Lung (tissue), 11 donors: ENCODE measurements at regions not wholly inside any gene's neighbourhood (a gene's known extent, or its start where the extent isn't known, plus 50 kb on each side); places are given as distances from the start of the nearest gene placed in this dataset.

Source experiments
- ATAC-seq: fragments of 200-7000 bp; cut with Tn5 transposase; one replicate; pipeline ENCODE4 v1.9.1; 2020; ENCODE audit warnings: moderate number of reproducible peaks; ENCODE audit not compliant: insufficient read depth, low FRiP score
- DNase-seq, 3 donors: peaks; one replicate each; pipeline ENCODE4 v3.0.0-alpha.2; 2013 to 2017
- H3K27ac ChIP-seq, 2 donors: one replicate each; pipeline ENCODE4 v1.5.1; 2013; ENCODE audit warnings: mild to moderate bottlenecking in 2 of 2, moderate library complexity in 2 of 2, control low read depth in 1 of 2, inconsistent platforms in 1 of 2, low read depth in 1 of 2, low read length in 1 of 2
- H3K27me3 ChIP-seq, 3 donors: one replicate each; pipeline ENCODE4 v1.5.1; 2013; ENCODE audit warnings: low read length in 2 of 3; ENCODE audit not compliant: control insufficient read depth in 3 of 3, insufficient read depth in 3 of 3
- H3K36me3 ChIP-seq, 4 donors: one replicate each; pipeline ENCODE4 v1.5.1; 2013; ENCODE audit warnings: low read length in 4 of 4, mild to moderate bottlenecking in 1 of 4, moderate library complexity in 1 of 4; ENCODE audit not compliant: control insufficient read depth in 4 of 4, insufficient read depth in 4 of 4
- H3K4me1 ChIP-seq, 5 donors: one replicate each; pipeline ENCODE4 v1.5.1; 2013; ENCODE audit warnings: low read length in 5 of 5, mild to moderate bottlenecking in 2 of 5, moderate library complexity in 1 of 5; ENCODE audit not compliant: control insufficient read depth in 5 of 5, insufficient read depth in 5 of 5
- H3K4me3 ChIP-seq: one replicate; pipeline ENCODE4 v1.5.1; 2013; ENCODE audit warnings: mild to moderate bottlenecking, control low read depth, moderate library complexity
- H3K9ac ChIP-seq, 2 donors: one replicate each; pipeline ENCODE4 v1.5.1; 2013; ENCODE audit warnings: low read length in 2 of 2, control low read depth in 1 of 2; ENCODE audit not compliant: insufficient read depth in 1 of 2
- H3K9me3 ChIP-seq, 4 donors: one replicate each; pipeline ENCODE4 v1.5.1; 2013; ENCODE audit warnings: low read length in 3 of 4, mild to moderate bottlenecking in 1 of 4, moderate library complexity in 1 of 4; ENCODE audit not compliant: control insufficient read depth in 4 of 4, insufficient read depth in 3 of 4
- WGBS, 2 donors: extraction: QIAGEN DNeasy Blood & Tissue Kit; methylation state at CpG; one replicate each; pipeline ENCODE4 v1.1.7; 2013; 5-methylcytosine and 5-hydroxymethylcytosine counted together
- TF ChIP-seq, protein P1 (sequence below): IDR thresholded peaks from 2 replicates; pipeline ENCODE4 v1.5.1; 2012; ENCODE audit warnings: mild to moderate bottlenecking; ENCODE audit errors: control extremely low read depth, extremely low read depth
- donor health status: control.
- donor health status: control.
- donor health status: Bipolar disorder and iron deficiency.
- donor health status: healthy.
- donor health status: DM: yes; HTN: yes; CAD: no.

DNA sequence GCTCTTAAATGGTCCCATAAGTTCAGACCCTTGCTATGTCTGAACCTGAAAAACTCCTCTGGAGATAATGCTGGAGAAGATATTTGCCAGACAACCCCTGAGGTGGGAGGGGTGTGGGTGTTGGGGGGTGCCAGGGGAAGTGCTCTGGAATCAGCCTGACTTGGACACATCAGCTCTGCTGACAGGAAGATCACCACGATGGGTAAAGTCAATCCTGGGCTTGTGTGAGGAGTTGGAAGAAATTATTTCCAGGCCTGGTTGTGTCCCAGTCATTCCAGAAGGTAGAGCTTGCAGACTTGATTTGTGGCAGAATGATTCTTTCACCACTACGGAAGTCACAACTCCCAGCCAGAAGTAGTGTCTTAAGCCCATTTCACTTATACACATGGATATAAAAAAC, 60.3 kb upstream of the UNC5B start:
- H3K27ac ChIP-seq: no peak overlapping the region
- no peaks in the 10 kb centered on the region for H3K27me3 ChIP-seq
- H3K4me3 ChIP-seq: no peak overlapping the region
- ATAC-seq: no peak
- no peaks in the 10 kb centered on the region for H3K36me3 ChIP-seq
- TF ChIP-seq, protein P1, sequence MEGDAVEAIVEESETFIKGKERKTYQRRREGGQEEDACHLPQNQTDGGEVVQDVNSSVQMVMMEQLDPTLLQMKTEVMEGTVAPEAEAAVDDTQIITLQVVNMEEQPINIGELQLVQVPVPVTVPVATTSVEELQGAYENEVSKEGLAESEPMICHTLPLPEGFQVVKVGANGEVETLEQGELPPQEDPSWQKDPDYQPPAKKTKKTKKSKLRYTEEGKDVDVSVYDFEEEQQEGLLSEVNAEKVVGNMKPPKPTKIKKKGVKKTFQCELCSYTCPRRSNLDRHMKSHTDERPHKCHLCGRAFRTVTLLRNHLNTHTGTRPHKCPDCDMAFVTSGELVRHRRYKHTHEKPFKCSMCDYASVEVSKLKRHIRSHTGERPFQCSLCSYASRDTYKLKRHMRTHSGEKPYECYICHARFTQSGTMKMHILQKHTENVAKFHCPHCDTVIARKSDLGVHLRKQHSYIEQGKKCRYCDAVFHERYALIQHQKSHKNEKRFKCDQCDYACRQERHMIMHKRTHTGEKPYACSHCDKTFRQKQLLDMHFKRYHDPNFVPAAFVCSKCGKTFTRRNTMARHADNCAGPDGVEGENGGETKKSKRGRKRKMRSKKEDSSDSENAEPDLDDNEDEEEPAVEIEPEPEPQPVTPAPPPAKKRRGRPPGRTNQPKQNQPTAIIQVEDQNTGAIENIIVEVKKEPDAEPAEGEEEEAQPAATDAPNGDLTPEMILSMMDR: no peak
- no peak for DNase-seq
- WGBS, 2 donors: 70 to 77% methylated on average over 2 of the region's 2 CpGs
- no peak overlapping the region for H3K9ac ChIP-seq
- peaks cover 0 to 4% (median 0%) of the 10 kb centered on the region in 4 donors for H3K9me3 ChIP-seq
- peaks cover 0 to 2% (median 0%) of the 10 kb centered on the region in 5 donors for H3K4me1 ChIP-seq

DNA sequence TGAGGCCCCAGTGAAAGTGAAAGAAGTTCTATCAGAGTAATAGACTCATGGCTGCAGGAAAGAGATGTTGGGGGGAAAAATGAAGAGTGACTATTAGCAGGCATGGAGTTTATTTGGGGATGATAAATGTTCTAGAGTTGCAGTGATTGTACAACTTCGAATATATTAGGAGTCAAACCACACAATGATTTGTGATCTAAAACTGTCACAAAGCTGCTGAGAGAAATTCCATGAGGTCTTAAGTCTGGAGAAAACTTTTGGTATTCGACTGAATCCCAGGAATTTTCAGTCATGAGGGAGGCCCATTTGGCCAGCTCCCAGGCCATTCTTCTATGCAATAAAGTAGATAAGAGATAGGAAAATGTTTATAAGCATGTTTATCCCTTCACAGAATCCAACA, 55.9 kb upstream of the UNC5B start:
- Histone ChIP-seq H3K9me3 (peaks cover 0 to 4% (median 0%) of the 10 kb centered on the region in 4 donors), H3K9ac (no peak overlapping the region), H3K4me3 (no peak overlapping the region), H3K27ac (no peak overlapping the region), H3K36me3 (no peaks in the 10 kb centered on the region), H3K27me3 (no peaks in the 10 kb centered on the region), H3K4me1 (peaks cover 0 to 2% (median 0%) of the 10 kb centered on the region in 5 donors)
- TF ChIP-seq, protein P1: no peak
- peak in 2 of 3 donors; percentile 22 to 35 for DNase-seq
- WGBS, 2 donors: 70 to 80% methylated on average over 2 of the region's 2 CpGs
- no peak for ATAC-seq

DNA sequence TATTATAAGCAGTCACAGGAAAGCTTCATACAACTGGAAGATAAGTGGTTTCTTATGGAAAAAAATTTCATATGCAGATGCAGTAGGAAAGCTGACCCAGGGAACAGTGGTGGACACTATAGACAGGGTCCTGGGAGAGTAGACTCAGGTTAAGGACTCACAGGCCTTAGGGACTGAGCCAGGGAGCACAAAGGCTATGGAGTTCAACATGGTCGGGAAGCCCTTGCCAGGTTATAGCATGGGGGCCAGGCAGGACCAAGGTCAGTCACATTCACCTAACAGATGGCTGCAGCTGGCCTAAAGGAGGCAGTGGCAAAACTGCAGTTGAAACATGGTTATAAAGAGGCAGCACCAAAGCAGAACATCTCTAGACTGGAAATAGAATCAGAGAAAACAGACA, 54.9 kb upstream of the UNC5B start:
- Histone ChIP-seq H3K36me3 (no peaks in the 10 kb centered on the region), H3K27me3 (no peaks in the 10 kb centered on the region), H3K4me3 (no peak overlapping the region), H3K9me3 (peaks cover 0 to 4% (median 0%) of the 10 kb centered on the region in 4 donors), H3K9ac (no peak overlapping the region), H3K4me1 (peaks cover 0 to 2% (median 0%) of the 10 kb centered on the region in 5 donors), H3K27ac (no peak overlapping the region)
- 80 to 92% methylated on average over 1 of the region's 1 CpG for WGBS, 2 donors
- TF ChIP-seq, protein P1: no peak
- ATAC-seq: no peak
- DNase-seq: no peak

DNA sequence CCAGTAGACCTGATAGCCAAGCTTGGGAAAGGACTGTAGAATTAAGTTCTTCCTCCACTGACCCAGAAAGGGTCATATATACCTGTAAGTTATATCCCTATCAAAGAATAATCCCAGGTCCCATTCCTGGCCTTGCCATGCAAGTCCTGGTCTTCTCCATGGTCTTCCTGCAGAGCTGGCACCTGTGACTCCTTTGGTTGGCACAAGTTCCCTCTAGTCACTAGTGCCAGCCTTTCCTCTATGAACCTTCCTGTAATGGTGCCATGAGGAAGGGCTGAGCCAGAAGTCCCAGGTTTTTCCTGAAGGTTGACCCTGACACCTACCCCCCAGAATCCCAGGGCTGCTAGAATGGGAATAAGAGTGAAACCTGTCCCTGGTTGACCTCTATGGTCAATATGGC, 54.1 kb upstream of the UNC5B start:
- Histone ChIP-seq H3K4me1 (peaks cover 0 to 2% (median 0%) of the 10 kb centered on the region in 5 donors), H3K9me3 (peaks cover 0 to 4% (median 0%) of the 10 kb centered on the region in 4 donors), H3K9ac (no peak overlapping the region), H3K4me3 (no peak overlapping the region), H3K27ac (no peak overlapping the region), H3K27me3 (no peaks in the 10 kb centered on the region), H3K36me3 (no peaks in the 10 kb centered on the region)
- DNase-seq (no peak), ATAC-seq (no peak)
- TF ChIP-seq, protein P1: no peak
